Upper lobe of left lung (tissue), 6 donors: ENCODE measurements at regions not wholly inside any gene's neighbourhood (a gene's known extent, or its start where the extent isn't known, plus 50 kb on each side); places are given as distances from the start of the nearest gene placed in this dataset.

Source experiments
- ATAC-seq, 2 donors: fragments of 200-7000 bp; cut with Tn5 transposase; one replicate each; pipeline ENCODE4 v1.9.1; 2022; ENCODE audit warnings: mild to moderate bottlenecking in 2 of 2, moderate library complexity in 2 of 2; ENCODE audit not compliant: low FRiP score in 2 of 2
- DNase-seq, 2 donors: peaks; one replicate each; pipeline ENCODE4 v3.0.0-alpha.2; 2019 to 2020
- H3K27ac ChIP-seq, 4 donors: fragments of 200-600 bp; sonication (generic); one replicate each; pipeline ENCODE4 v1.5.1; 2016 to 2019
- H3K27me3 ChIP-seq, 4 donors: fragments of 200-600 bp; sonication (generic); one replicate each; pipeline ENCODE4 v1.5.1; 2017 to 2019
- H3K36me3 ChIP-seq, 4 donors: fragments of 200-600 bp; sonication (generic); one replicate each; pipeline ENCODE4 v1.5.1; 2016 to 2019
- H3K4me1 ChIP-seq, 4 donors: fragments of 200-600 bp; sonication (generic); one replicate each; pipeline ENCODE4 v1.5.1; 2018 to 2019
- H3K4me3 ChIP-seq, 4 donors: fragments of 200-600 bp; sonication (generic); one replicate each; pipeline ENCODE4 v1.5.1; 2017 to 2019; ENCODE audit warnings: mild to moderate bottlenecking in 2 of 4, moderate library complexity in 1 of 4
- H3K9me3 ChIP-seq, 4 donors: fragments of 200-600 bp; sonication (generic); one replicate each; pipeline ENCODE4 v1.5.1; 2018 to 2019
- CTCF ChIP-seq, 6 experiments: fragments of 450-650 bp in 4 of 6; fragments of 200-600 bp in 2 of 6; sonication (generic) in 2 of 6; IDR thresholded peaks; one replicate each; pipeline ENCODE4 v1.5.1; 2016 to 2019; ENCODE audit warnings: antibody characterized with exemption in 6 of 6
- EP300 ChIP-seq, 4 donors: sonication (generic); formaldehyde crosslinking; IDR thresholded peaks; one replicate each; pipeline ENCODE4 v1.5.1; 2017; ENCODE audit warnings: antibody characterized with exemption in 4 of 4, control low read depth in 2 of 4
- POLR2A ChIP-seq, 4 donors: fragments of 450-650 bp; IDR thresholded peaks; one replicate each; pipeline ENCODE4 v1.5.1; 2016 to 2017; ENCODE audit warnings: antibody characterized with exemption in 4 of 4, mild to moderate bottlenecking in 2 of 4
- POLR2AphosphoS5 ChIP-seq, 2 donors: sonication (generic); formaldehyde crosslinking; IDR thresholded peaks; one replicate each; pipeline ENCODE4 v1.5.1; 2017; ENCODE audit warnings: antibody characterized with exemption in 2 of 2
- WGBS, 2 donors: methylation state at CpG; one replicate each; pipeline ENCODE4 v1.1.5; 2017 to 2018; 5-methylcytosine and 5-hydroxymethylcytosine counted together
- donor health status: DM: no; HTN: no; CAD: no; lungs with moderate emphysema.
- donor health status: DM: no; HTN: yes; CAD: no; lungs with severe emphysema.

- DNase-seq (no peak), ATAC-seq (no peak)
- Histone ChIP-seq H3K27me3 (no peaks in the 10 kb centered on the region), H3K4me3 (no peak overlapping the region), H3K36me3 (no peaks in the 10 kb centered on the region), H3K27ac (no peak overlapping the region), H3K4me1 (no peaks in the 10 kb centered on the region), H3K9me3 (no peaks in the 10 kb centered on the region)
- 44 to 46% methylated on average over 5 of the region's 5 CpGs for WGBS, 2 donors
- TF ChIP-seq POLR2AphosphoS5 (IDR thresholded peaks at IDR 0.05) = no peak
- TF ChIP-seq EP300 (IDR thresholded peaks at IDR 0.05) = no peak
- TF ChIP-seq POLR2A (IDR thresholded peaks at IDR 0.05) = no peak
- no peak for TF ChIP-seq CTCF (IDR thresholded peaks at IDR 0.05)
Observed at GRCh38 chr3:62926494-62926893, 51.3 kb upstream of the CADPS start.

DNA sequence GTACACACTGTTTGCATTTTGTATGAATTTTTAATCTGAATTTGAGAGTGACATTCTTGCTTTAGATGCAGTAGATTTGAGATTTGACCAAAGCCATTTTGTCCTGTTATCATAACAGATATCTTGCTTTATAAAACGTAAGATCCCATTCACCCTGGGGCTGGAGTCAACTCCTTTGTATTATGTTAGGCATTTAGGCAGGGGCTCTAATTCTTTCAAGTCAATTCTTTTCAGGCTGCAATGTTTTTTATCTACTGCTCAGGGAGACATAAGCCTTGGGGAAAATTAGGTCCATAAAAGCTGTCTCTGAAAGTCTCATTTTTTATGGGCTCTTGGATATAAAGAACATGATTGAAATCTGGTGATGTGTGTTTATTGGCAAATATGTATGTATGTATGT lies 53.0 kb upstream of the CADPS start:
- Histone ChIP-seq H3K4me1 (no peaks in the 10 kb centered on the region), H3K27me3 (no peaks in the 10 kb centered on the region), H3K36me3 (no peaks in the 10 kb centered on the region), H3K9me3 (no peaks in the 10 kb centered on the region), H3K27ac (no peak overlapping the region), H3K4me3 (no peak overlapping the region)
- ATAC-seq = no peak
- TF ChIP-seq CTCF (IDR thresholded peaks at IDR 0.05) (no peak), POLR2AphosphoS5 (IDR thresholded peaks at IDR 0.05) (no peak), POLR2A (IDR thresholded peaks at IDR 0.05) (no peak), EP300 (IDR thresholded peaks at IDR 0.05) (no peak)
- WGBS, 2 donors = 53 to 71% methylated on average over 1 of the region's 1 CpG
- DNase-seq = no peak

DNA sequence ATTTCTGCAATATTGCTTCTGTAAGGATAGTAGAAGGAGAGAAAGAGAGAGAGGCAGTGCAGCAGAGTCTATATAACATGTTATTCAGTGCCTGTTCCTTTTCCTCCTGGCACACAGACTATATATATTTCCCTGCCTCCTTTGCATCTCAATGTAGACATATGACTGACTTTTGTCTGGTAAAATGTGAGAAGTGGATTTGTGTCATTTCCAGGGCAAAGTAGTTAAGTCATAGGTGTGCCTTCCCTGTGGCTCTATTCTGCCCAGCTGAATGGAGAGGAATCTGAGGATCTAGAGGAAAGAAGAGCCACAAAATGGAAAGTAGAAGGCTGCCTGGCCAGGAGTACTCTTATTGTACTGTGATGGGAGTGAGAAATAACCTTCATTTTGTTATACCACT lies 54.6 kb upstream of the CADPS start:
- DNase-seq (no peak), ATAC-seq (no peak)
- Histone ChIP-seq H3K4me1 (no peaks in the 10 kb centered on the region), H3K9me3 (no peaks in the 10 kb centered on the region), H3K4me3 (no peak overlapping the region), H3K27ac (no peak overlapping the region), H3K27me3 (no peaks in the 10 kb centered on the region), H3K36me3 (no peaks in the 10 kb centered on the region)
- TF ChIP-seq POLR2A (IDR thresholded peaks at IDR 0.05) = no peak
- no peak for TF ChIP-seq CTCF (IDR thresholded peaks at IDR 0.05)
- no peak for TF ChIP-seq EP300 (IDR thresholded peaks at IDR 0.05)
- TF ChIP-seq POLR2AphosphoS5 (IDR thresholded peaks at IDR 0.05) = no peak

DNA sequence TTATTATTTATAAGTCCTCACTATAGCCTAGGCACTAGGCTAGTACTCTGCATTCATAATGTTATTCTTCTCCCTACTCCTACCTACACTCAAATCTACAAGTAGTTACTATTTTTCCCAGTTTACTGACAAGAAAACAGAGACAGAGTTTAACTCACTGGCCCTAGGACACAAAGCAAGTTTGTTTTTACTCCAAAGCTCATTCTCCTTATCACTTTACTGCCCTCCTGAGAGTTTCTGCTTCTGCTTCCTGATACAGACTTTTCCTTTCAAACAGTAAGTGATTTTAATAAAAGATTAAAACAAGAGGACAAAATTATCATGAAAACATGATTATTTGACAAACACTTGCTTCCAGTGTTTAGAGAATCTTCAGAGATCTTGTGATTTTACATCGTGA lies 60.6 kb upstream of the CADPS start:
- Histone ChIP-seq H3K4me3 (no peak overlapping the region), H3K27ac (no peak overlapping the region), H3K9me3 (no peaks in the 10 kb centered on the region), H3K36me3 (no peaks in the 10 kb centered on the region), H3K4me1 (no peaks in the 10 kb centered on the region), H3K27me3 (no peaks in the 10 kb centered on the region)
- 46 to 55% methylated on average over 1 of the region's 1 CpG for WGBS, 2 donors
- TF ChIP-seq CTCF (IDR thresholded peaks at IDR 0.05) (no peak), EP300 (IDR thresholded peaks at IDR 0.05) (no peak), POLR2A (IDR thresholded peaks at IDR 0.05) (no peak), POLR2AphosphoS5 (IDR thresholded peaks at IDR 0.05) (no peak)
- DNase-seq (no peak), ATAC-seq (no peak)

- no peaks in the 10 kb centered on the region for H3K27me3 ChIP-seq
- WGBS, 2 donors = 84 to 86% methylated on average over 5 of the region's 5 CpGs
- ATAC-seq (no peak), DNase-seq (no peak)
- no peaks in the 10 kb centered on the region for H3K4me1 ChIP-seq
- no peak overlapping the region for H3K4me3 ChIP-seq
- H3K27ac ChIP-seq = no peak overlapping the region
- H3K9me3 ChIP-seq = no peaks in the 10 kb centered on the region
- TF ChIP-seq EP300 (IDR thresholded peaks at IDR 0.05) = no peak
- TF ChIP-seq CTCF (IDR thresholded peaks at IDR 0.05) = no peak
- no peak for TF ChIP-seq POLR2AphosphoS5 (IDR thresholded peaks at IDR 0.05)
- no peak for TF ChIP-seq POLR2A (IDR thresholded peaks at IDR 0.05)
- H3K36me3 ChIP-seq = no peaks in the 10 kb centered on the region
Observed at GRCh38 chr3:62936626-62937254, 61.5 kb upstream of the CADPS start.
